HEK293T (cell line): ENCODE measurements at regions not wholly inside any gene's neighbourhood (a gene's known extent, or its start where the extent isn't known, plus 50 kb on each side); places are given as distances from the start of the nearest gene placed in this dataset.

Source experiments
- CTCF ChIA-PET: fragments of 350-600 bp; formaldehyde crosslinking; extraction: SDS; loops from one replicate; lab custom pipeline; 2021; ENCODE audit warnings: antibody characterized with exemption, inconsistent platforms; lab: Yijun Ruan, JAX
- POLR2A ChIA-PET: fragments of 350-600 bp; formaldehyde crosslinking; extraction: SDS; loops from one replicate; lab custom pipeline; 2020; ENCODE audit warnings: antibody characterized with exemption, inconsistent platforms; lab: Yijun Ruan, JAX
- DNase-seq: peaks from one replicate; pipeline ENCODE4 v3.0.0; 2012; ENCODE audit warnings: mixed read lengths; ENCODE audit errors: extremely low spot score
- ARNT ChIP-seq: fragments of 450-650 bp; IDR thresholded peaks from 2 replicates; pipeline ENCODE4 v1.6.1; 2017; ENCODE audit warnings: mild to moderate bottlenecking
- BHLHE40 ChIP-seq: fragments of 450-650 bp; IDR thresholded peaks from 2 replicates; pipeline ENCODE4 v1.6.1; 2016; ENCODE audit warnings: mild to moderate bottlenecking, moderate library complexity, borderline replicate concordance
- CTBP1 ChIP-seq: fragments of 450-650 bp; IDR thresholded peaks from 2 replicates; pipeline ENCODE4 v1.6.1; 2016; ENCODE audit warnings: borderline replicate concordance
- ELF4 ChIP-seq: fragments of 450-650 bp; IDR thresholded peaks from 2 replicates; pipeline ENCODE4 v1.6.1; 2017; ENCODE audit warnings: antibody characterized with exemption
- FOXA1 ChIP-seq: fragments of 450-650 bp; IDR thresholded peaks from 2 replicates; pipeline ENCODE4 v1.6.1; 2016; ENCODE audit warnings: mild to moderate bottlenecking
- FOXK2 ChIP-seq: fragments of 450-650 bp; IDR thresholded peaks from 2 replicates; pipeline ENCODE4 v1.6.1; 2016; ENCODE audit warnings: mild to moderate bottlenecking
- FOXM1 ChIP-seq: fragments of 450-650 bp; IDR thresholded peaks from 2 replicates; pipeline ENCODE4 v1.6.1; 2017; ENCODE audit warnings: mild to moderate bottlenecking, borderline replicate concordance
- HDGF ChIP-seq: fragments of 450-650 bp; IDR thresholded peaks from 2 replicates; pipeline ENCODE4 v1.6.1; 2017; ENCODE audit warnings: antibody characterized with exemption, borderline replicate concordance
- L3MBTL2 ChIP-seq: fragments of 450-650 bp; conservative IDR thresholded peaks from 2 replicates; pipeline ENCODE4 v1.6.1; 2016; ENCODE audit warnings: mild to moderate bottlenecking
- LEF1 ChIP-seq: fragments of 450-650 bp; IDR thresholded peaks from 2 replicates; pipeline ENCODE4 v1.6.1; 2017; ENCODE audit warnings: mild to moderate bottlenecking, borderline replicate concordance
- NFRKB ChIP-seq: fragments of 450-650 bp; IDR thresholded peaks from 2 replicates; pipeline ENCODE4 v1.6.1; 2016; ENCODE audit warnings: mild to moderate bottlenecking, moderate library complexity
- SP1 ChIP-seq: fragments of 450-650 bp; IDR thresholded peaks from 2 replicates; pipeline ENCODE4 v1.6.1; 2017
- SUZ12 ChIP-seq: fragments of 450-650 bp; IDR thresholded peaks from 2 replicates; pipeline ENCODE4 v1.6.1; 2016; ENCODE audit warnings: mild to moderate bottlenecking
- TARDBP ChIP-seq: fragments of 450-650 bp; IDR thresholded peaks from 2 replicates; pipeline ENCODE4 v1.6.1; 2016
- ZNF384 ChIP-seq: fragments of 450-650 bp; IDR thresholded peaks from 2 replicates; pipeline ENCODE4 v1.6.1; 2016
- TF ChIP-seq, protein P1 (sequence below): fragments of 450-650 bp; IDR thresholded peaks from 2 replicates; pipeline ENCODE4 v1.6.1; 2016

GRCh38 chr20:60465993-60466686, 507.9 kb downstream of the CDH26 start:
- no peak for DNase-seq
- CTCF ChIA-PET = no interaction called here
- POLR2A ChIA-PET = no interaction called here
- TF ChIP-seq LEF1 (no peak), ELF4 (no peak), HDGF (no peak), SP1 (no peak), L3MBTL2 (no peak), TARDBP (no peak), FOXK2 (no peak)
- TF ChIP-seq, protein P1, sequence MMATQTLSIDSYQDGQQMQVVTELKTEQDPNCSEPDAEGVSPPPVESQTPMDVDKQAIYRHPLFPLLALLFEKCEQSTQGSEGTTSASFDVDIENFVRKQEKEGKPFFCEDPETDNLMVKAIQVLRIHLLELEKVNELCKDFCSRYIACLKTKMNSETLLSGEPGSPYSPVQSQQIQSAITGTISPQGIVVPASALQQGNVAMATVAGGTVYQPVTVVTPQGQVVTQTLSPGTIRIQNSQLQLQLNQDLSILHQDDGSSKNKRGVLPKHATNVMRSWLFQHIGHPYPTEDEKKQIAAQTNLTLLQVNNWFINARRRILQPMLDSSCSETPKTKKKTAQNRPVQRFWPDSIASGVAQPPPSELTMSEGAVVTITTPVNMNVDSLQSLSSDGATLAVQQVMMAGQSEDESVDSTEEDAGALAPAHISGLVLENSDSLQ = no peak

- POLR2A ChIA-PET = no interaction called here
- no peak for DNase-seq
- TF ChIP-seq ELF4 = no peak
- TF ChIP-seq L3MBTL2 = no peak
- TF ChIP-seq FOXA1 = no peak
- TF ChIP-seq CTBP1 = no peak
- TF ChIP-seq FOXK2 = no peak
- no peak for TF ChIP-seq SP1
- TF ChIP-seq ARNT = no peak
- TF ChIP-seq TARDBP = no peak
- no peak for TF ChIP-seq ZNF384
- no peak for TF ChIP-seq FOXM1
- TF ChIP-seq BHLHE40 = no peak
- TF ChIP-seq LEF1 = no peak
- CTCF ChIA-PET = no interaction called here
Measured at GRCh38 chr20:60466687-60467022, 508.4 kb downstream of the CDH26 start.

DNA sequence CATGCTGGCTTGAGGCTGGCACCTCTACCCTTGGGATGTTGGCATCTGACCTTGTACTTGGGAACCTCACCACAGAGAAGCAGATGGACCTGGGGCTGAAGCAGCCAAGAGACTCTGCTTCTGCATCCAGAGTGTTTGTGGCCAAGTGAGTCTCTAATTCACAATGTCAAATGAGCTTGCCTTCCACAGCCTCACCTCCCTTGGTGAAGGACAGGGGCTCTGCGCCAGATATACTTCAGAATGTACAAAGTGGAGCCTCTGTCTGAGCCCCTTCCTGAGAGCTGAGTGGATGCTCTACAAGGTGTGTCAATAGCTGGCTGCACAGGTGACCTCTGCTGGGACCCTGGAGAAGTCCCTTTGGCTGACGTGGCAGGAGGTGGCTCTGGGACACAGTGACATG, 508.9 kb downstream of the CDH26 start:
- no peak for TF ChIP-seq TARDBP
- no peak for TF ChIP-seq FOXK2
- TF ChIP-seq CTBP1 = no peak
- no peak for TF ChIP-seq ARNT
- TF ChIP-seq ELF4 = no peak
- no peak for TF ChIP-seq NFRKB
- TF ChIP-seq BHLHE40 = no peak
- TF ChIP-seq LEF1 = no peak
- TF ChIP-seq, protein P1 = no peak
- no peak for DNase-seq
- POLR2A ChIA-PET = no interaction called here
- CTCF ChIA-PET = no interaction called here

GRCh38 chr20:60467771-60468170, 509.5 kb downstream of the CDH26 start:
- POLR2A ChIA-PET = no interaction called here
- no peak for DNase-seq
- CTCF ChIA-PET = no interaction called here
- TF ChIP-seq TARDBP (no peak), L3MBTL2 (no peak), SUZ12 (no peak), FOXK2 (no peak), FOXA1 (no peak), ELF4 (no peak), SP1 (no peak), HDGF (no peak), ARNT (no peak), BHLHE40 (no peak), LEF1 (no peak), FOXM1 (no peak), CTBP1 (no peak), ZNF384 (no peak), NFRKB (no peak)
- TF ChIP-seq, protein P1 = no peak

- ChIA-PET CTCF (no interaction called here), POLR2A (no interaction called here)
- DNase-seq = no peak
- TF ChIP-seq BHLHE40 (no peak), SP1 (no peak), L3MBTL2 (no peak), FOXM1 (no peak), ARNT (no peak), FOXA1 (no peak), SUZ12 (no peak), TARDBP (no peak), HDGF (no peak), CTBP1 (no peak), ELF4 (no peak), ZNF384 (no peak), FOXK2 (no peak), NFRKB (no peak), LEF1 (no peak)
- TF ChIP-seq, protein P1 = no peak
Measured at GRCh38 chr20:60469829-60470228, 511.6 kb downstream of the CDH26 start.

GRCh38 chr20:60470366-60470765, 512.1 kb downstream of the CDH26 start:
- CTCF ChIA-PET = no interaction called here
- TF ChIP-seq FOXA1 (no peak), HDGF (no peak), L3MBTL2 (no peak), BHLHE40 (no peak), LEF1 (no peak), ZNF384 (no peak), CTBP1 (no peak), TARDBP (no peak), NFRKB (no peak), ELF4 (no peak), FOXK2 (no peak), ARNT (no peak), SUZ12 (no peak), SP1 (no peak), FOXM1 (no peak)
- TF ChIP-seq, protein P1 = no peak
- POLR2A ChIA-PET = no interaction called here
- no peak for DNase-seq
